RWPE2 (cell line): ENCODE measurements at regions not wholly inside any gene's neighbourhood (a gene's known extent, or its start where the extent isn't known, plus 50 kb on each side); places are given as distances from the start of the nearest gene placed in this dataset.

ENCODE experiments used
- ATAC-seq: fragments of 200-7000 bp; cut with Tn5 transposase; 3 replicates; pipeline ENCODE4 v1.9.1; 2021; ENCODE audit warnings: low read depth
- DNase-seq: peaks from one replicate; pipeline ENCODE4 v3.0.0-alpha.2; 2020; ENCODE audit warnings: low spot score
- H3K27ac ChIP-seq: fragments of 450-650 bp; 2 replicates; pipeline ENCODE4 v1.5.1; 2017; ENCODE audit warnings: mild to moderate bottlenecking; ENCODE audit not compliant: poor library complexity, severe bottlenecking
- H3K27me3 ChIP-seq: fragments of 250-450 bp; sonication (Bioruptor Pico); 2 replicates; pipeline ENCODE4 v1.5.1; 2021; ENCODE audit warnings: mild to moderate bottlenecking, moderate library complexity; ENCODE audit not compliant: insufficient read depth, poor library complexity, severe bottlenecking
- H3K36me3 ChIP-seq: fragments of 250-450 bp; sonication (Bioruptor Pico); 2 replicates; pipeline ENCODE4 v1.5.1; 2020; ENCODE audit warnings: low read depth, mild to moderate bottlenecking, moderate library complexity
- H3K4me1 ChIP-seq: fragments of 250-450 bp; sonication (Bioruptor Pico); 2 replicates; pipeline ENCODE4 v1.5.1; 2021; ENCODE audit warnings: mild to moderate bottlenecking, moderate library complexity; ENCODE audit not compliant: insufficient read depth, poor library complexity, severe bottlenecking
- H3K4me3 ChIP-seq: fragments of 250-450 bp; sonication (Bioruptor Pico); 2 replicates; pipeline ENCODE4 v1.5.1; 2021; ENCODE audit warnings: mild to moderate bottlenecking, moderate library complexity; ENCODE audit not compliant: severe bottlenecking
- H3K9me3 ChIP-seq: fragments of 250-450 bp; sonication (Bioruptor Pico); 2 replicates; pipeline ENCODE4 v1.5.1; 2021; ENCODE audit warnings: mild to moderate bottlenecking, moderate library complexity; ENCODE audit not compliant: severe bottlenecking
- TF ChIP-seq, protein P1 (sequence below): fragments of 450-650 bp; IDR thresholded peaks from one replicate; pipeline ENCODE4 v1.5.1; 2017; ENCODE audit warnings: mild to moderate bottlenecking, moderate library complexity; ENCODE audit not compliant: poor library complexity, severe bottlenecking

DNA sequence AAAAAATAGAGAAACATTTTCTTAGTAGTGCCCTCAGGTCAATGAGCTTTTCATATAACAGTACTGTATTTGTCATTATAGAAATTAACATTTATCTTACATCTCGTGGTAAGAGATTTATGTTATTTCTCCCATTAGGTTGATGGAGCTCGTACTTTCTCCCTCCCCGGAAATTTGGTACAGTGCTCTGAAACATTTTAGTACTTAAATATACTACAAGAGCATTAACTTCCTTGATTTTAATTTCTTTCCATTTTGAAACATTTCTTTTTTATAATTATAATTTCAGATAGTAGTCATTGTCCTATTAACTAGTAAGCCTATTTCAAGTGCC lies 205.4 kb downstream of the MBL2 start:
- Histone ChIP-seq H3K9me3 (no peaks in the 10 kb centered on the region), H3K27ac (no peak overlapping the region), H3K36me3 (no peaks in the 10 kb centered on the region), H3K4me1 (peaks cover 5% of the 10 kb centered on the region), H3K27me3 (no peaks in the 10 kb centered on the region), H3K4me3 (no peak overlapping the region)
- TF ChIP-seq, protein P1, sequence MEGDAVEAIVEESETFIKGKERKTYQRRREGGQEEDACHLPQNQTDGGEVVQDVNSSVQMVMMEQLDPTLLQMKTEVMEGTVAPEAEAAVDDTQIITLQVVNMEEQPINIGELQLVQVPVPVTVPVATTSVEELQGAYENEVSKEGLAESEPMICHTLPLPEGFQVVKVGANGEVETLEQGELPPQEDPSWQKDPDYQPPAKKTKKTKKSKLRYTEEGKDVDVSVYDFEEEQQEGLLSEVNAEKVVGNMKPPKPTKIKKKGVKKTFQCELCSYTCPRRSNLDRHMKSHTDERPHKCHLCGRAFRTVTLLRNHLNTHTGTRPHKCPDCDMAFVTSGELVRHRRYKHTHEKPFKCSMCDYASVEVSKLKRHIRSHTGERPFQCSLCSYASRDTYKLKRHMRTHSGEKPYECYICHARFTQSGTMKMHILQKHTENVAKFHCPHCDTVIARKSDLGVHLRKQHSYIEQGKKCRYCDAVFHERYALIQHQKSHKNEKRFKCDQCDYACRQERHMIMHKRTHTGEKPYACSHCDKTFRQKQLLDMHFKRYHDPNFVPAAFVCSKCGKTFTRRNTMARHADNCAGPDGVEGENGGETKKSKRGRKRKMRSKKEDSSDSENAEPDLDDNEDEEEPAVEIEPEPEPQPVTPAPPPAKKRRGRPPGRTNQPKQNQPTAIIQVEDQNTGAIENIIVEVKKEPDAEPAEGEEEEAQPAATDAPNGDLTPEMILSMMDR = peak; percentile 64
- DNase-seq (no peak), ATAC-seq (no peak)

DNA sequence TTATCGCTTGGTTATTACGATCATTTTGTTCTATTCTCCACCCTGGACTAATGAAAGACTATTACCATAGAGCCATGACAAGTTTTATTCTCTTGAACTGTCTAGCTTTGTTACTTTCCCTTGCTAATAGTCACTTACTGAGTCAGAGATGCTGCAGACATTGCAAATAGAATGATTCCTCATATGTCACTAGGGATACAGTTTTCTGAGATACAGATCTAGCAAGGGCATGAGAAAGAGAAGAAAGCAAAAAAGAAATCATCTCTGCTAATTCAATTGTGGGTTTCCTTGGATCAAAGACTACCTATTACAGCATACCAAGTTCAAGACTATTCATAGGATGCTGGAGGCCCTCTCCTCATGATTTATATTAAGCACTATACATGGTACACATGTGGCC lies 204.3 kb downstream of the MBL2 start:
- TF ChIP-seq, protein P1 = no peak
- Histone ChIP-seq H3K27ac (no peak overlapping the region), H3K4me3 (no peak overlapping the region), H3K27me3 (no peaks in the 10 kb centered on the region), H3K9me3 (no peaks in the 10 kb centered on the region), H3K4me1 (peaks cover 8% of the 10 kb centered on the region), H3K36me3 (no peaks in the 10 kb centered on the region)
- no peak for ATAC-seq
- no peak for DNase-seq

DNA sequence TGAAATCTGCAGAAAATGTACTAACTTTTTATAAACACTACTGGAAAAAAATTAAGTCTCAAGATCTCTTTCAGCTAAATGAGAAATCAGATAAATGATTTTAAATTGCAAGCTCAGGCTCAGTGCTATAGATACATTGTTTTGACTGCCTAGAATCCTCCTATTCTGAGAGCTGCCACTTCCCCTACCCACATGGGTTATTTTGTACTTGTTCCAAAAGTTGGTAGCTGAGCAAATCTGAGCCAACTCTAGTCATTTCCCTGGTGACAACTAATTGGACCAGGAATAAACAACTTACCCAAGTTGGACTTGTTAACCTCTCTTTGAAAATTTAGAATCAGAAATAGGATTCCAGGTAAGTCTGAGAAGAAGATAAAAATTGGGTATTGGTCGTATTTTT lies 202.1 kb downstream of the MBL2 start:
- peaks cover 8% of the 10 kb centered on the region for H3K4me1 ChIP-seq
- H3K4me3 ChIP-seq = no peak overlapping the region
- ATAC-seq (no peak), DNase-seq (no peak)
- TF ChIP-seq, protein P1 = no peak
- H3K27ac ChIP-seq = no peak overlapping the region
- no peaks in the 10 kb centered on the region for H3K27me3 ChIP-seq
- H3K9me3 ChIP-seq = no peaks in the 10 kb centered on the region
- H3K36me3 ChIP-seq = no peaks in the 10 kb centered on the region

DNA sequence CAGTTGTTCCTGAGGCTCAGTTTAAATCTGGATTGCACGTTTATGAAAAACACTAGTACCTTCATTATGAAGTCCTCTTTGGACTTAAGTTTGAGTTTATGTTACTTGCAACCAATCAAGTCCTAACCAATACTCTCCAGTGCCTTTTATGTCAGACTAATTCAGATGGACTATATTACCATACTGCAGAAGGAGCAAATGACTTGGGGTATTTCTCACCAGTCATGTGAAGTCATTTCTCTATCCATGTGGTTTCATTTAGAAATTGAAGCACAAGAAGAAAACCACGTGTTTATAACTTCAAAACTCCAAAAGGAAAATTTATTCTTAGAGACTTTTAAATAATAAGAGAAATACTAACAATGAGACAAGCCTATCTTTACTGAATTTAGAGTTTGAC lies 201.6 kb downstream of the MBL2 start:
- Histone ChIP-seq H3K36me3 (no peaks in the 10 kb centered on the region), H3K27ac (no peak overlapping the region), H3K4me3 (no peak overlapping the region), H3K4me1 (peaks cover 8% of the 10 kb centered on the region), H3K9me3 (no peaks in the 10 kb centered on the region), H3K27me3 (no peaks in the 10 kb centered on the region)
- TF ChIP-seq, protein P1 = no peak
- no peak for ATAC-seq
- DNase-seq = no peak

DNA sequence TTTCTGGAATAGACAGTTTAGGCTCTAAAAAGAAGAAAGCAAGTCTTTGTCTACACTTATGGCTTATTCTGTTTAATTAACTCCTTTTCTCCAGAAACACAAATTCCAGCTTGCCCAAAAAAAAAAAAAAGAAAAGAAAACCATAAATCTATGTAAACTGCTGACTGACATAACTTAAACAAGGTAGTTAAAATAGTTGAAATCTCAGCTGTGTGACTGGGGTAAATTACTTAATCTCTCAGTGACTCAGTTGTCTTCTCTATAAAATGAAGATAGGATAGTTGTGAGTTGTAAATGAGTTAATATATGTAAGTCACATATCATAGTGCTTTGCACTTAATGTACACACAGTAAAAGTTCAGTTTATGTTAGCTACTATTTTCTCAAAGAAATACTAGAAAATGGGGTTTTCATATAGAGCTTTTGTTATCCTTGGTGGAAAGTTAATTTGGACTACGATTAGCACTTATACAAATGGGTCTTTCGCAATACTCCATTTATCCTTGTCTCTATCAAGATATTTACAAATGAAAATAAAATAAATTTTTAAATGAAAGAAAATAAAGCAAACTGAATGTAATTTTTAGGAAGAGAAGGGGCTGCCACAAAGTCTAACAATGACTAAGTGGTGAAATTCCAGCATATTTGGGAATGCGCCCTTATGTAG lies 200.9 kb downstream of the MBL2 start:
- no peak overlapping the region for H3K27ac ChIP-seq
- TF ChIP-seq, protein P1 = no peak
- no peaks in the 10 kb centered on the region for H3K9me3 ChIP-seq
- no peak for ATAC-seq
- no peaks in the 10 kb centered on the region for H3K27me3 ChIP-seq
- H3K4me3 ChIP-seq = no peak overlapping the region
- H3K4me1 ChIP-seq = peaks cover 5% of the 10 kb centered on the region
- no peaks in the 10 kb centered on the region for H3K36me3 ChIP-seq
- no peak for DNase-seq
